GM19467 (cell line): ENCODE measurements at regions not wholly inside any gene's neighbourhood (a gene's known extent, or its start where the extent isn't known, plus 50 kb on each side); places are given as distances from the start of the nearest gene placed in this dataset.
"Not testable (repeated sequence)": the region's sequence is repeated elsewhere in the genome, so short reads cannot be mapped to it uniquely, and the experiment has no call there.

Source experiments
- ATAC-seq: cut with Tn5 transposase; IDR thresholded peaks from one replicate; pipeline ENCODE4 v1.9.1; 2021; ENCODE audit warnings: mild to moderate bottlenecking, moderate library complexity; ENCODE audit not compliant: unreplicated experiment

DNA sequence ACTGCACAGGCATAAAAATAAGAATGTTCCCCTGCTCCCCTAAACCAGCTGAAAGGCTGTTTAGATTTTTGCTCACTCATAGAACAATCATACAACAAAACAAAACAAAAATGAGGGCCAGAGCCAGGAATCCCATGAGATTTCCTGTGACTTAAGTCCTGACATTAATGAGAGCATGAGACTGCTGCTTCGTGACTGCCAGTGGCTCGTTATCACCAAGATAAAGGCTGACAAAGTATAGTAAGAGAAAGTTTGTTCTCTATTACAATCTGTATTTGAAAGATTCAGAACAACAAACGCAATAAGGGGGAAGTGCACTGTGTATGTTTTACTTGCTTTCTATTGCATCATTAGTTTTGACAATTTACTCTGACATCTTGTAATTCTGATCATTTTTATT is 837.1 kb upstream of the C9orf72 start:
- no peak for ATAC-seq

DNA sequence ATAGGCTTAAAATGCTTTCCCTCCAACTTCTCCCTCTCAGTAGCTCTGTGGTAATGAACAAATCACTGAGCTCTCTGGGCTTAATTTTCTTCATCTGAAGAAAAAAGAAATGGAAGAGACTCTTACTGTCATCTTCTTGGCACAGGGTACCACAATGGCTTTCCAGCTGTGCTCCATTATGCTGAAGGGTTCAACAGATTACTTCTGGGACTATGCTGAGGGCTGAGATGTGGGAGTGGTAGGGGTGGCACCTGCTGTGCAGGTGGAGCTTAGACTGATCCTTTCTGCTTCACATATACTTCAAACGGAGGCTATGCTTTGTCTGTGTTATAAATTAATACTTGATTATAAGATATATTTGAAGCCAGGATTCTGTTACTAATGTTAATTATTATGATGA is 840.2 kb upstream of the C9orf72 start:
- no peak for ATAC-seq

DNA sequence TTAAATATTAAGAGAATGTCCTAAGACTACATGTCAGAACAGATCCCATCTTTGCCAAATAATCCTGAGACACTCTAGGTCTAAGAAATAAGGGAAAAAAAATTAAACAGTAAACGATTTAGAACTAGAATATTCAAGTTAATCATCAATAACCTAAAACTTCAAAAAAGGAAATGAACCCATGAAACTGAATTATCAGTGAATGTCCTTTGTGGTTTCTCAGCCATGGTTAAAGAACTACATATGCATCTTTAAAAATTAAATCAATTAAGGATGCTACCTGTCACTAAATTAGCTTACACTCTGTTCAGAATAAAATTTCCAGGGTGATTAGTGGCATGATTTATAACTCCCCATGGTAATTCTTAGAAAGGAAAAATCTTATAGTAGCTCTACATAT is 850.0 kb upstream of the C9orf72 start:
- no peak for ATAC-seq

DNA sequence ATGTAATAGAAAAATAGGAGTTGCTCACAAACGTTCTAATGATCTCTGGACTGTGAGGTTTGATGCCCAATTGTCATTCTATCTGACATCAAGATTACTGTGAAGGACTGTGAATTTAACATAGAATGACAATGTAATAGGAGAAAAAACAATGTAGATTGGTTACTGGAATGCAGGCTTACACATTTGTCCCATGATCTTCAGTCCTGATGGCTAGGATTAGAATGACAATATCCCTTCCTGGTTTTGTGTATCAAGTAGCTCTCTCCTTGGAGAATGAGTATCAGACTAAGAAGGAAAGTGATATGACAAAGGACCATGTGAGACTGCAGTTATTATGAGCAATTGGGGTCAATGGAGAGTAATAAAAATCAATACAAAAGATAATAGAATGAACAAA is 862.2 kb upstream of the C9orf72 start:
- ATAC-seq = no peak

DNA sequence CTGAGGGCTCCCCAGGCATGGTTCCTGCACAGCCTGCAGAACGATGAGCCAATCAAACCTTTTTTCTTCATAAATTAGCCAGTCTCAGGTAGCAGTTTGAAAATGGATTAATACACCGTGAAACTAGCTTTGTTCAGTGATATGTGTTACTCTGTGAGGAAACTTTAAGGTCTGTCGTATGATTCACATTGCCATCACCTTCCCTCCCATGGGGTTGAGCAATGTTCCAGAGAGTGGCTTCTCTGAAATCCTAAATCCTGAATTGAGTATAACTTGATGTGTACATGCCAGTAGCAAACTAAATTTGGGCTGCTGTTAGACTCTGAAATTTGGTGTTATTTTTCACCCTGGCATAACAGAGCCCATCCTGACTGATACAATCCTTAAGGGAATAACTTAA is 866.4 kb upstream of the C9orf72 start:
- no peak for ATAC-seq

DNA sequence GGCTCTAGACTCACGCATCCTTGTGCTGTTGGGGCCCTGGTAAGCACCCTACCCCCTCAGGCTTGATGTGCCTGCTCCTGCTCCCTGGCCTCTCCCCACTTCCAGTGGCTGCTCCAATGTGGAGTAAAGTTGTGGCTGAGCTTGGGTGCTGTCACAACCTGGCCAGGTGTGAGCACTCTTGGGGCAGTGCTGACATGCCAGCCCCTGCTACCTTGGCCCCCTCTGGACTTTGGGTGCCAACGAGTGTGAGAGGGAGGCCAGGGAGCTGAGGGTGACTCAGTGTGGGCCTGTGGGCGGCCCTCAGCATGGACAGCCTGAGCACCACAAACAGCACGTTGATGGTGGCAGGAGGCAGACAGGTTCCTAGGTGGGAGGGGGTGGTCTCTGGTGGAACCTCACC is 870.2 kb upstream of the C9orf72 start:
- ATAC-seq = no peak

DNA sequence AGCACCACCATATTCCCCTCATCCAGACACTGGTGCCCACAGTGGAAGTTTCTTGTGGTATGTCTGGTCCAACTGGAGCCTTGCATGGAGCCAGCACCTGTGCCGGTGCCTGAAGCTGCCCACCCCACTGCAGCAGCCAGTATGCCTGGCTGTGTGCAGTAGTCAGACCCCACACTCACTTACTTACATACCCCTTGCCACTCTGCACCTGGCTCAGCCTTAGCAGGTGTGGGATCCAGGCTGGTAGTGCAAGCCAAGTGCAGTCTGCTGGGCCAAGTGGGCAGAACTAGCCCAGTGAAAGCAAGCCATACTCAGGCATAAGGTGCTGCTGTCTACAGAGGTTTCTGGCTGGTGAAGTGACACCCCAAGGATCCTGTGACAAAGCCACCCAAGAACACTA is 871.4 kb upstream of the C9orf72 start:
- ATAC-seq = no peak

DNA sequence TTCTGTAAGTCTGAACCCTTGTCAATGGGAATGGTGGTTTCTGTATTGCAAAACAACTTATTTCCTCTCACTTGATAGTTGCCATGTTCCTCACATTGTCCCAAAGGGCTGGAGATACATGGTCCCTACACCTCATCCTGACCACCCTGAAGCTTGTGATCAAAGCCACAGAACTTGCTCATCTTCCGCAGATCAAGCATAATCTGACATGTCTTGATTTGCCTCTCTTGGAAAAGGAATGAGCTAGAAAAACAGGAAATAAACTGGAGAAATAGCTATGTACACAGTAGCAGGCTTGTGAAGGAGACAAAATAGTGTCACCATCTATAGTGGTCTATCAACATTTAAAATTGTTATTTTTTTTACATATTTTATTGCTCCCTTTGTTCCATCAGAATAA is 871.9 kb upstream of the C9orf72 start:
- ATAC-seq = no peak

DNA sequence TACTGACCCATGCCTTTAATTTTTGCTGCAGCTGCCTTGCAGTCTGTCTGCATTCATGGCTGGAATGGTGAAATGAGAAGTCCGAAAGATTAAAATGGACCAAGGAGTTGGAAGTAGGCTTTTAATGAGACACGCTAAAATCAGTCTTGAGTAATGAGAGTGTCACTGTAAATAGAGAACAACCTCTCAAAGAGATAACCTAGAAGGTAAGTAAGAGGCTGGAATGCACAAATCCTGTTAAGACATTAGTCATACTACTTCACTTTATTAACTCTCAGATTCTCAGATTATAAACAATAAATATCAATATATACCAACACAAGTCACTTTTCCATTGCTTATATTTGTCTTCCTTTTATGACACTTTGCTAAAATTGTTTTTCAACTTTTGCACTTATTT is 880.6 kb upstream of the C9orf72 start:
- no peak for ATAC-seq

DNA sequence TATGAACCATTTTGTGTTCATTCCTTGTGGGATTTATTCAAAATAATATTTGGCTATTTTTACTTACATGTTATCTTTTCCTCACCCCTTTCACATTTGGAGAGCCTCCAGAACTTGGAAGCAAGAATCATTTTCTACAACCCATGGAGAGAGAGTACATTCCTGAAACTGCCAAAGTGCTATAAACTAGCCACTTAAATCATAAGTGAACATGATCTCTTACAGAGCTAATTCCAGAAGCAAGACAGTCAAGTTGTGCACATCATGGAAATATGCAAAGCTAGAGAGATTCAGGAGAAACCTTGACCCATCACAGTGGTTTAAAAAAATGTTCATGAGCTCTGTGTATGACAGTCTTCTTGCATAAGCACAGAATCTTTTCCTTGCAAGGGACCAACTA is 883.6 kb upstream of the C9orf72 start:
- ATAC-seq = no peak

DNA sequence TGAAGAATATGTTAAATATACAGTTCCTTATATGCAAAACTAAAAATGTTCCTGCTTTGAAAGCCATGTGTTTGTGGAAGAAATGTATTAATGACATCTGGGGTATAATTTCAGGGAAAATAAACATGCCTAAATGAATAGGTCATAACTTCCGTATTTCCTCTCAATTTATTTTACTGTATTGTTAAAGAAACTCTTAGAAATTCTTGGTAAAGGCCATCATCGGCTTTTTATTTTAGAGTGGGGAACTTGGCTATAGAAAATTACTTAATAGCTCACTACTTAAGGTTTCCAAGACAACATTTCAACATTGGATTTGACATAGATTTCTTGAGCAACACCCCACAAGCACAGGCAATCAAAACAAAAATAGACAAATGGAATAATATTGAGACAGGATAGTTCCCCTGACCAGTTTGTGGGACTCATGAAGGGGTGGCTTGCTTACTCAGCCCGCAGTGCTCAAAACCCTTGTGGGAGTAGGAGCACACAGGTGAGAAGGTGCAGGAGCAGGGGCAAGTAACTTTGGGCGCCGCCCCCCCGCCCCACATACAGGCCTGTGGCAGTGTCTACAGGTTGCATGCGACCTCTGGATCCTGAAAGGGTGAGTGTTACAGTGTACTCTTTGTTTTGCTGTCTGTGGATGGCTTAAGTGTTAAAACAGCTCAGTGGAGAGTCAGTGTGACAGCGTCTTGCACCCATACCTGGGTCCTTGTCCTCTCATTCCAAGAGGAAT is 891.4 kb upstream of the C9orf72 start:
- no peak for ATAC-seq

DNA sequence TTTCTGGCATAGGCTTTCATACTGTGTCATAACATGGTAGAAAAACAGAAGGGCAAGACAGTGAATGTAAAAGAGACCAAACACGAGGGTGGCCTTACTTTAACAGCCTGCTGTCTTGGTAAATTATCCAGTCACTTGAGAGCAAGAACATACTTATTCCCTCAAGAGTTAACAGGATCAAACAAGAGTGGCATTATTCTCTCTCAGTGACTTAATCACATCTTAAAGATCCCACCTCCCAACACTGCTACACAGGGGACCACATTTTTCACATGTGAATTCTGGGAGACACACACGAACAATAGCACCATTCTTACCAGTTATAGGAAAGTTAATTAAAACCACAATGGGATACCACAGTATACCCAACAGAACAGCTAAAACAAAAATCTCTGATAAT is 898.0 kb upstream of the C9orf72 start:
- no peak for ATAC-seq

DNA sequence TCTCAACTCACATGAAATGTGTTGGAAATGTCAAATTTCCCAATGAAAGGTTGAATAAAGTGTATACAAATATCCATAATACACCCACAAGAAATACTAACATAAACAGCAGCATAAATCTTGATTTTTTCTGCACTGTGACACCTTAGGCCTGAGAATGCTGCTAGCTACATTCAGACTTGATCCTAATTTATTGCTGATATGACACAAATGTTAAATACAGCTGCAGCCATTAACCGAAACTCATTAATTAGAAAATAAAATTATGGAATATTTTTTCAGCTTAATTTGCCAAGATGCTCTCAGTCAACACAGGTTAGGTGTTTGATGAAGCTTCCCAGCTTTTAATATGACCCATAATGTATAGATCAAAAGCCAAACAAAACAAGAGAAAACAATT is 914.3 kb upstream of the C9orf72 start:
- ATAC-seq = no peak

DNA sequence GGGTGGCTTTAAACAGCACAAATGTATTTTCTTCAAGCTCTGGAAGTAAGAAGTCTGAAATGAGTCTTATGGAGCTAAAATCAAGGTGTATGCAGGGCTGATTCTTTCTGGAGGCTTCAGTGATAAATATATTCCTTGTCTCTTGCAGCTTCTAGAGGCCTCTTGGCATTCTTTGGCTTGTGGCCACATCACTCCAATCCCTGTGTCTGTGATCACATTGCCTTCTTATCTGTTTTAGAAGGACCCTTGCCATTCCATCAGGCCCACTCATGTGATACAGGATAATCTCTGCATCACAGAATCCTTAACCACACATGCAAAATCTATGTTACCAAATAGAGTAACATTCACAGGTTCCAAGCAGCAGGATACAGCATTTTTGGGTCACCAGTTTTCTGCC is 917.8 kb upstream of the C9orf72 start:
- ATAC-seq = no peak

DNA sequence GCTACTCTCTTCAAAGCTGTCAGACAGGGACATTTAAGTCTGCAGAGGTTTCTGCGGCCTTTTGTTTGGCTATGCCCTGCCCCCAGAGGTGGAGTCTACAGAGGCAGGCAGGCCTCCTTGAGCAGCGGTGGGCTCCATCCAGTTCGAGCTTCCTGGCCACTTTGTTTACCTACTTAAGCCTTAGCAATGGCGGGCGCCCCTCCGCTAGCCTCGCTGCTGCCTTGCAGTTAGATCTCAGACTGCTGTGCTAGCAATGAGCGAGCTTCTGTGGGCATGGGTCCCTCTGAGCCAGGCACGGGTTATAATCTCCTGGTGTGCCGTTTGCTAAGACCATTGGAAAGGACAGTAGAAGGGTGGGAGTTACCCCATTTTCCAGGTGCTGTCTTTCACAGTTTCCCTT is 924.9 kb upstream of the C9orf72 start:
- ATAC-seq = not testable (repeated sequence)

DNA sequence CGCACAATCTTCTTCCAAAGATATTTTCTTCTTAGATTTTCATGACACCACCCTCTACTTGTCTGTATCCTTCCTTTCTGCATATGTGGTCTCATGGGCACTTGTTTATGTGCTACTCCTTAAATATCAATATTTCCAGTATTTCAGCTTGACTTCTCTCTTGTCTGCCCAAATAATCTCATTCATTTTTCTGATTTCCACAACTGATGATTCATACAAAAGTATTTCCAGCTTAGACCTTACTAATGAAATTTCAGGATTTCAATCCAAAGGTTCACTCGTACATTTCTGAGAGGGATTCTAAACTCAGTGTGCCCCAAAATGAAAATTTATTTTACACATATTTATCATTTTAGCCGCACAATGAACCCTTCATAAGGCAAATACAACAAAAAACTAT is 928.9 kb upstream of the C9orf72 start:
- ATAC-seq = no peak

DNA sequence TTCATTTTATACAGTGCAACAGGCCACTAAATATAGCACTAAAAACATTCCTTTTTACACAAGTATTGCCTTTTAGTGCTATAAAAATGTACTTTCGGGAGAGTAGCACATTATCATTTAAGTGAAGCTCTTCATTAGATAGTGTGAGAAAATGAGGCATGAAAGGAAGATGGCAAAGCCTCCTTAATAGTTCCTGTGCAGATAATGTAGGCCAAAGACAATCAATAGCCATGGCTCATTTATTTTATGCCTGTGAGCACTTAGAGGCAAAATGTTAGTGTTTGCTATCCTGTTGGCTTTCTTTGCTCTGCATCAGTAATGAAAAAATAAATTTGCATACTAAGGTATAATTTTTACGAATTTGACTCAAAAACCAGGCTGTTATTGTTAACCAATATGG is 929.5 kb upstream of the C9orf72 start:
- no peak for ATAC-seq

DNA sequence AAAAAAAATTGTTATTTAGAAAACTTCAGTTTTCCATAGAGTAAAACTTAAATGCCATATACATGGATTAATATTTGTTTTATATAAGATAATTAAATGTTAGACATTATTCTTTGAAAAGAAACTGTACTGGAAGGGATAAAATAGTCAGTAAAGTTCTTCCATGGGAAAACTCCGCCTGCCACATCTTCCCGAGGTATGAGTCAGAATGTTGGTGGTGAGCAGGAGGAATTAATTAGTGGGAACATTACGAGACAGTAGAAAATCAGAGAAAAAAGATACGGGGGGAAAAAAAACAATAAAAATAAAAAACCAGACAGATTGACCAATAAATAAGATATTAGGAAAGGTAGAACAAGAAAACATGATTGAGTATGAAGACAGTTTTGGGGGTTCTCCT is 930.3 kb upstream of the C9orf72 start:
- ATAC-seq = no peak

DNA sequence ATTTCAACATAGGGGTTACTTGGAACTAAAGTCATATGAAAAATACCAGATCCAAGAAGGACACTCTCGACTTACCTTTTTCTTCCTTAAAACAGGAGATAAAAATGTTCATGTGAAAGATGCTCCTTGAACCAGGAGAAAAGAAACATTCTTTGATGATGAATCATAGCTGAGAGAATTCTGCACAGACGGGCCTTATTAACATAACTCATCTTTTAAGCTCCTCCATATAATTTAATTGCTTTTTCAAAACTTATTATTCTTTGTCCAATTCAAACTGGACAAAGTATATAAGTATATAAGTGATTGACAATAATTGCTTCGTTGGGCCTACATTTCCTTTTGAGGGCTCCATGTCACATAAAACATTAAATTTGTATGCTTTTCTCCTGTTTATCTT is 945.2 kb upstream of the C9orf72 start:
- ATAC-seq = no peak

DNA sequence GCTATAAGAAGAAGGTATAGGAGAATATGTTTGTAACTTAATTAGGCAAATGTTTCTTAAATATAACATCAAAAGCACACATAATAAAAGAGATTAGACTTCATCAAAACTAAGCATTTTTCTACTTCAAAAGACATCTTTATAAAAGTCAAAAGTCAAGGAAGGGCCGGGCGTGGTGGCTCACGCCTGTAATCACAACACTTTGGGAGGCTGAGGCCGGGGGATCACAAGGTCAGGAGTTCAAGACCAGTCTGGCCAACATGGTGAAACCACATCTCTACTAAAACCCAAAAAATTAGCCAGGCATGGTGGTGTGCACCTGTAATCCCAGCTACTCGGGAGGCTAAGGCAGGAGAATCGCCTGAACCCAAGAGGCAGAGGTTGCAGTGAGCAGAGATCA is 951.0 kb upstream of the C9orf72 start:
- ATAC-seq = not testable (repeated sequence)

DNA sequence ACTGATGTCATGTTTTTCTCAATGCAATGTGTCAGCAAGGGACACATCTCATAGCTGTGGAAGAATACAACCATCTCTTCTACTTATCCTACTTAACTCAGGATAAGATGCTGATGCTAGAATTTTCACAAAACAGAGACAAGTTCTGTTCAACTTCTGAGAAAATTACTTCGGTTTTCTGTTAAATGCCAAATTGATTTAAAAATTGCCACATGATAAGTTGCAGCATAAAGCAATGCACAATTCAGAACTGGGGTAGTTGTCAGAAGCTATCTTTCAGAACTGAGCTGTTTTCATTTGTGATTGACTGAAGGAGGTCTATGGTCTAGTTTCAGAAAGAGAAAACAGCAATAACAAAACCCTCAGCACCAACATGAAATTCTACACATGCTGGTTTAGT is 954.8 kb upstream of the C9orf72 start:
- ATAC-seq = no peak

DNA sequence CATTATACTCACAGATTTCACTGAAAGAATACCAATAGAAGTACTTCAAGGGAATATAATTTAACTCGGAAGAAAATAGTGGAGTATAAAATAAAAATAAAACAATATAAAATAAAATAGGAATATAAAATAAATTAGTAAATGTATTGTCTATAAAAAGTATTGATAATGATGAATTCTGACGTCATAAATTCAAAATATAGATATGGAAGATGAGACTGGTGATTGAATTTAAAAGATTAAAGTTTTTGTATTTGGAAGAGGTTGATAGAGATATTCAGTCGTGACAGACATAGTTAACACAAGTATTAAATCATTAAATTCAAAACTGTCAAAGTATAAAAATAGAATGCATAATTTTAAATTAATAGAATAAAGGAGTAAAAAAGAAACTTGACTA is 964.9 kb upstream of the C9orf72 start:
- no peak for ATAC-seq

DNA sequence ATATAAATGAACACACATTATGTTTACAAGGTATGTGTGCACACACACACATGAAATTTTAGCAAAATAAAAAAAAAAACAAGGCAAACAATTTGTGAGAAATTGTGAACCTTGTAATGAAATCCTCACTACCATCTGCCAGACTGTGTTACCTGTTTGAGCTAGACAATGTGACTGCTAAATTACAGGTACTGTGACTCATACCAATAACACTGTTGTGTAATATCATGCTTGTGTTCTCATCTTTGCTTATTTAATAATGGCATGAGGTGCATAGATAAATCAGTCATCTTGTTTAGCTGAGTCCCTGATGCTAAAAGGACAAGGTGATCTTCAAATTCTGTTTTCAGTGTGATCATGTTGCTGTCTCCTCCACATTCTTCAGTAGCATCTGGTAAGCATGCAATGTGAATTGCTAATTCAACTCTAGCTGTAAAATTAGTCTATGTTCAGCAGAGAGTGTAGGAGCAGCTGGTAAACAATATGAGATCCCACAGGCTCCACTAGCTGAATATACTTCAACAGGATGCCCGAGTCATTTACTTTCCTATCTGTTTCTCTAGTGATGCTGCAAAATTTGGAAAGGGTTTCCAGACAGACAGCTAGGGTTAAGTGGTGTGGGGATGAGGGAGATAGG is 966.3 kb upstream of the C9orf72 start:
- no peak for ATAC-seq
